B cell (primary cell): ENCODE measurements at regions not wholly inside any gene's neighbourhood (a gene's known extent, or its start where the extent isn't known, plus 50 kb on each side); places are given as distances from the start of the nearest gene placed in this dataset.

Source experiments
- ATAC-seq: fragments of 200-7000 bp; cut with Tn5 transposase; one replicate; pipeline ENCODE4 v1.10.0; 2021; ENCODE audit warnings: low read depth, mild to moderate bottlenecking, moderate number of reproducible peaks, moderate library complexity
- CTCF ChIA-PET: fragments of 350-600 bp; sonication (Branson Sonifier 250); formaldehyde crosslinking; loops from one replicate; lab custom pipeline; 2021; ENCODE audit warnings: antibody characterized with exemption, inconsistent platforms; lab: Charles Lee
- POLR2A ChIA-PET: fragments of 350-600 bp; sonication (Branson Sonifier 250); formaldehyde crosslinking; loops from one replicate; lab custom pipeline; 2021; ENCODE audit warnings: antibody characterized with exemption; lab: Charles Lee
- DNase-seq: peaks from one replicate; pipeline ENCODE4 v3.0.0; 2013
- H2AFZ ChIP-seq: 2 replicates; pipeline ENCODE4 v1.6.1; 2012; ENCODE audit warnings: mild to moderate bottlenecking, low read depth, low read length; ENCODE audit not compliant: insufficient read depth, poor library complexity, severe bottlenecking
- H3K27ac ChIP-seq, 2 donors: 1 replicate in 1 of 2; 2 replicates in 1 of 2; pipeline ENCODE4 v1.5.1; 2012 to 2013; ENCODE audit warnings: low read length in 2 of 2, mild to moderate bottlenecking in 2 of 2, moderate library complexity in 1 of 2
- H3K27me3 ChIP-seq, 4 experiments: fragments of 200-600 bp in 1 of 4; sonication (generic) in 1 of 4; replicated peaks in 1 of 4; 1 replicate in 2 of 4; 2 replicates in 2 of 4; pipeline versions ENCODE4 v1.6.1 to v1.7.0; 2013 to 2016; ENCODE audit warnings: low read length in 3 of 4, mild to moderate bottlenecking in 2 of 4, mixed read lengths in 1 of 4, moderate library complexity in 1 of 4; ENCODE audit not compliant: insufficient read depth in 4 of 4, control insufficient read depth in 3 of 4; ENCODE audit errors: control extremely low read depth in 1 of 4
- H3K36me3 ChIP-seq, 2 experiments: replicated peaks in 1 of 2; 1 replicate in 1 of 2; 2 replicates in 1 of 2; pipeline versions ENCODE4 v1.6.1 to v1.7.1; 2013; ENCODE audit warnings: low read length in 1 of 2; ENCODE audit not compliant: insufficient read depth in 2 of 2, control insufficient read depth in 1 of 2; ENCODE audit errors: control extremely low read depth in 1 of 2, extremely low read depth in 1 of 2
- H3K4me1 ChIP-seq, 2 donors: fragments of 200-600 bp in 1 of 2; sonication (generic) in 1 of 2; 1 replicate in 1 of 2; 2 replicates in 1 of 2; pipeline versions ENCODE4 v1.5.1 to v1.6.1; 2013 to 2017; ENCODE audit warnings: low read length in 2 of 2; ENCODE audit not compliant: control insufficient read depth in 2 of 2, insufficient read depth in 2 of 2
- H3K4me2 ChIP-seq: replicated peaks from 2 replicates; pipeline ENCODE3; 2012; ENCODE audit warnings: mild to moderate bottlenecking, low read depth, low read length; ENCODE audit not compliant: poor library complexity, severe bottlenecking
- H3K4me3 ChIP-seq, 5 experiments: fragments of 200-600 bp in 1 of 5; sonication (generic) in 1 of 5; 1 replicate in 3 of 5; 2 replicates in 2 of 5; pipeline versions ENCODE4 v1.5.1 to v1.7.0; 2011 to 2016; ENCODE audit warnings: low read length in 4 of 5, mild to moderate bottlenecking in 4 of 5, low read depth in 2 of 5, control low read depth in 1 of 5, moderate library complexity in 1 of 5; ENCODE audit not compliant: insufficient read depth in 1 of 5; ENCODE audit errors: control extremely low read depth in 1 of 5, extremely low read depth in 1 of 5
- H3K79me2 ChIP-seq: fragments of 200-600 bp; sonication (generic); one replicate; pipeline ENCODE4 v1.6.0; 2016; ENCODE audit warnings: low read length; ENCODE audit not compliant: control insufficient read depth, insufficient read depth
- H3K9ac ChIP-seq: fragments of 200-600 bp; sonication (generic); 2 replicates; pipeline ENCODE4 v1.6.1; 2017; ENCODE audit warnings: mild to moderate bottlenecking, low read length, moderate library complexity
- H3K9me3 ChIP-seq, 3 donors: one replicate each; pipeline versions ENCODE4 v1.6.1 to v1.7.1; 2013; ENCODE audit warnings: low read length in 2 of 3; ENCODE audit not compliant: control insufficient read depth in 2 of 3, insufficient read depth in 1 of 3; ENCODE audit errors: control extremely low read depth in 1 of 3
- H4K20me1 ChIP-seq: 2 replicates; pipeline ENCODE4 v1.6.0; 2012; ENCODE audit warnings: mild to moderate bottlenecking, low read length; ENCODE audit not compliant: insufficient read depth, control insufficient read depth, poor library complexity, severe bottlenecking
- H3K27ac Mint-ChIP-seq: one replicate; pipeline ENCODE4 v1.8.0; 2021; ENCODE audit warnings: mixed read lengths
- H3K27me3 Mint-ChIP-seq: one replicate; pipeline ENCODE4 v1.8.0; 2021; ENCODE audit warnings: mixed read lengths
- H3K4me1 Mint-ChIP-seq: one replicate; pipeline ENCODE4 v1.8.0; 2021; ENCODE audit warnings: mixed read lengths
- H3K4me3 Mint-ChIP-seq: one replicate; pipeline ENCODE4 v1.8.0; 2021; ENCODE audit warnings: mixed read lengths
- H3K9me3 Mint-ChIP-seq: one replicate; pipeline ENCODE4 v1.8.0; 2022; ENCODE audit warnings: mixed read lengths; ENCODE audit not compliant: insufficient read depth
- EZH2 ChIP-seq: IDR thresholded peaks from 2 replicates; pipeline ENCODE4 v1.6.1; 2012; ENCODE audit warnings: borderline replicate concordance, low read depth, mild to moderate bottlenecking, moderate library complexity, low read length; ENCODE audit not compliant: insufficient read depth, poor library complexity, severe bottlenecking
- WGBS: methylation state at CpG from one replicate; pipeline ENCODE4 v1.1.5; 2013; ENCODE audit warnings: missing lambda C conversion rate; ENCODE audit not compliant: insufficient coverage; 5-methylcytosine and 5-hydroxymethylcytosine counted together
- intact Hi-C: fragments of 100-400 bp; cut with micrococcal nuclease; formaldehyde crosslinking; loops from one replicate; pipeline ENCODE4 v1.10.0; 2022
- TF ChIP-seq, protein P1 (sequence below): fragments of 200-600 bp; IDR thresholded peaks from one replicate; pipeline ENCODE4 v1.8.0; 2022; ENCODE audit warnings: antibody characterized with exemption, mild to moderate bottlenecking

DNA sequence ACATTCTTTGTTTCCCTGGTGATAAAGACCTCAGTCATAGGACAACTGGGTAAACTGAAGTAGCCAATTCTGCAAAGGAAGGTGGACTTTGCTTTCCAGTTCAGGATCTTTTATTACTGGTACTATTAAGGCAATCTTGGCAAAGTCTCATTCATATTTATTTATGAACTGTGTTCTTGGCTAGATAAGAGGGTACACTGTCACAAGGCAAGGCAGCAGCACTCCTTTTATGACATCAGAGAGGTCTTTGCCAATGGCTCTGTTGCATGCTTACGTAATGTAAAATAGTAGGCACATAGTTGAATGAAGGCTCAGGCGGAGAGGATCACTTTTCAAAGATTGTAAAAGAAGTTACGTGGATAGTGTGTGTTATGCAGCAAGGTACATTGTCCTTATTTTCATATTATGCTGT, 63.7 kb upstream of the PDK4 start:
- no peaks in the 10 kb centered on the region for H3K79me2 ChIP-seq
- H2AFZ ChIP-seq, result no peak overlapping the region
- no peaks in the 10 kb centered on the region for H3K36me3 ChIP-seq
- H3K4me3 ChIP-seq, result no peak overlapping the region
- H3K27ac ChIP-seq, result no peak overlapping the region
- 100% methylated on average over 1 of the region's 3 CpGs for WGBS
- H3K27ac Mint-ChIP-seq, result no peak overlapping the region
- ATAC-seq, result no peak
- ChIA-PET POLR2A (no interaction called here), CTCF (interaction anchor here (0.8 to 1.2 kb wide), 2 partner anchors 26 to 131 kb away, joined by 3 to 4 read pairs; no protein-coding TSS in a partner anchor)
- no peak for DNase-seq
- H3K27me3 ChIP-seq, result no peaks in the 10 kb centered on the region
- no peak overlapping the region for H3K4me3 Mint-ChIP-seq
- peaks cover 6% of the 10 kb centered on the region for H3K9me3 Mint-ChIP-seq
- no peak overlapping the region for H3K4me2 ChIP-seq
- no peaks in the 10 kb centered on the region for H3K4me1 ChIP-seq
- no peaks in the 10 kb centered on the region for H4K20me1 ChIP-seq
- H3K9me3 ChIP-seq, result peaks cover 0 to 19% (median 2%) of the 10 kb centered on the region in 3 donors
- no peak overlapping the region for H3K9ac ChIP-seq
- TF ChIP-seq, protein P1, sequence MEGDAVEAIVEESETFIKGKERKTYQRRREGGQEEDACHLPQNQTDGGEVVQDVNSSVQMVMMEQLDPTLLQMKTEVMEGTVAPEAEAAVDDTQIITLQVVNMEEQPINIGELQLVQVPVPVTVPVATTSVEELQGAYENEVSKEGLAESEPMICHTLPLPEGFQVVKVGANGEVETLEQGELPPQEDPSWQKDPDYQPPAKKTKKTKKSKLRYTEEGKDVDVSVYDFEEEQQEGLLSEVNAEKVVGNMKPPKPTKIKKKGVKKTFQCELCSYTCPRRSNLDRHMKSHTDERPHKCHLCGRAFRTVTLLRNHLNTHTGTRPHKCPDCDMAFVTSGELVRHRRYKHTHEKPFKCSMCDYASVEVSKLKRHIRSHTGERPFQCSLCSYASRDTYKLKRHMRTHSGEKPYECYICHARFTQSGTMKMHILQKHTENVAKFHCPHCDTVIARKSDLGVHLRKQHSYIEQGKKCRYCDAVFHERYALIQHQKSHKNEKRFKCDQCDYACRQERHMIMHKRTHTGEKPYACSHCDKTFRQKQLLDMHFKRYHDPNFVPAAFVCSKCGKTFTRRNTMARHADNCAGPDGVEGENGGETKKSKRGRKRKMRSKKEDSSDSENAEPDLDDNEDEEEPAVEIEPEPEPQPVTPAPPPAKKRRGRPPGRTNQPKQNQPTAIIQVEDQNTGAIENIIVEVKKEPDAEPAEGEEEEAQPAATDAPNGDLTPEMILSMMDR, result no peak
- no peak for TF ChIP-seq EZH2
- H3K4me1 Mint-ChIP-seq, result no peaks in the 10 kb centered on the region
- intact Hi-C loops, result no loop called here
- H3K27me3 Mint-ChIP-seq, result peaks cover 26% of the 10 kb centered on the region

DNA sequence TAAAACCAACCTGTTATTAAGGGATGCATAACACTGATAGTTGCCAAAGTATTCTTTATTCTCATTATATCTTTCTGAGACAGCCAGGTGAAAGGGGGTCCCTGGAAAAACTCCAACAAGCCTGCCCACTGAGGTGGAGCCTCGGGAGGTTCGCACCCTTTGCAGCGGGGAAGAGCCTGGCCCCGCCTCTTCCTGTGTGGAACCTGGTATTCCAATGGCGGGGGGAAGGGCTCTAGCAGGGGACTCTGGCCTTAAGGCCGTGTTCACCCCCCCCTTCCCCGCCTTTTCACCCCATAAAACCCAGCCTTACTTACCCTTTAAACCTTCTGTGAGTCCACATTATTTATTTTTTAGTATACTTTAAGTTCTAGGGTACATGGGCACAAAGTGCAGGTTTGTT, 62.4 kb upstream of the PDK4 start:
- Histone ChIP-seq H4K20me1 (no peaks in the 10 kb centered on the region), H3K4me3 (no peak overlapping the region), H3K79me2 (no peaks in the 10 kb centered on the region), H3K36me3 (no peaks in the 10 kb centered on the region), H3K27me3 (no peaks in the 10 kb centered on the region), H3K4me2 (no peak overlapping the region), H2AFZ (no peak overlapping the region), H3K9me3 (peaks cover 0 to 18% (median 0%) of the 10 kb centered on the region in 3 donors), H3K9ac (no peak overlapping the region), H3K4me1 (no peaks in the 10 kb centered on the region), H3K27ac (no peak overlapping the region)
- POLR2A ChIA-PET, result no interaction called here
- peaks cover 26% of the 10 kb centered on the region for H3K27me3 Mint-ChIP-seq
- peaks cover 6% of the 10 kb centered on the region for H3K9me3 Mint-ChIP-seq
- DNase-seq (no peak), ATAC-seq (no peak)
- WGBS, result 86% methylated on average over 5 of the region's 7 CpGs
- H3K27ac Mint-ChIP-seq, result no peak overlapping the region
- TF ChIP-seq EZH2, result no peak
- TF ChIP-seq, protein P1, result no peak
- H3K4me3 Mint-ChIP-seq, result no peak overlapping the region
- intact Hi-C loops, result no loop called here
- CTCF ChIA-PET, result interaction anchor here (0.7 to 1.4 kb wide), 2 partner anchors 32 to 120 kb away, joined by 4 to 6 read pairs; no protein-coding TSS in a partner anchor
- H3K4me1 Mint-ChIP-seq, result no peaks in the 10 kb centered on the region
